Sigmoid colon (tissue), 3 donors: ENCODE measurements at regions not wholly inside any gene's neighbourhood (a gene's known extent, or its start where the extent isn't known, plus 50 kb on each side); places are given as distances from the start of the nearest gene placed in this dataset.

Experiments
- POLR2A ChIP-seq, 2 donors: fragments of 450-650 bp; IDR thresholded peaks; one replicate each; pipeline ENCODE4 v1.6.1; 2016; ENCODE audit warnings: antibody characterized with exemption in 2 of 2, mild to moderate bottlenecking in 2 of 2, moderate library complexity in 2 of 2
- TF ChIP-seq, protein P1 (sequence below), 4 experiments: fragments of 450-650 bp in 3 of 4; fragments of 200-600 bp in 1 of 4; IDR thresholded peaks; one replicate each; pipeline ENCODE4 v1.5.1; 2016 to 2019; ENCODE audit warnings: antibody characterized with exemption in 4 of 4, mild to moderate bottlenecking in 3 of 4, moderate library complexity in 2 of 4

GRCh38 chr9:90499761-90500160 lies 142.9 kb downstream of the DIRAS2 start:
- TF ChIP-seq, protein P1, sequence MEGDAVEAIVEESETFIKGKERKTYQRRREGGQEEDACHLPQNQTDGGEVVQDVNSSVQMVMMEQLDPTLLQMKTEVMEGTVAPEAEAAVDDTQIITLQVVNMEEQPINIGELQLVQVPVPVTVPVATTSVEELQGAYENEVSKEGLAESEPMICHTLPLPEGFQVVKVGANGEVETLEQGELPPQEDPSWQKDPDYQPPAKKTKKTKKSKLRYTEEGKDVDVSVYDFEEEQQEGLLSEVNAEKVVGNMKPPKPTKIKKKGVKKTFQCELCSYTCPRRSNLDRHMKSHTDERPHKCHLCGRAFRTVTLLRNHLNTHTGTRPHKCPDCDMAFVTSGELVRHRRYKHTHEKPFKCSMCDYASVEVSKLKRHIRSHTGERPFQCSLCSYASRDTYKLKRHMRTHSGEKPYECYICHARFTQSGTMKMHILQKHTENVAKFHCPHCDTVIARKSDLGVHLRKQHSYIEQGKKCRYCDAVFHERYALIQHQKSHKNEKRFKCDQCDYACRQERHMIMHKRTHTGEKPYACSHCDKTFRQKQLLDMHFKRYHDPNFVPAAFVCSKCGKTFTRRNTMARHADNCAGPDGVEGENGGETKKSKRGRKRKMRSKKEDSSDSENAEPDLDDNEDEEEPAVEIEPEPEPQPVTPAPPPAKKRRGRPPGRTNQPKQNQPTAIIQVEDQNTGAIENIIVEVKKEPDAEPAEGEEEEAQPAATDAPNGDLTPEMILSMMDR (IDR thresholded peaks at IDR 0.05): no peak
- no peak for TF ChIP-seq POLR2A (IDR thresholded peaks at IDR 0.05)
